HG02973 (cell line): ENCODE measurements at regions not wholly inside any gene's neighbourhood (a gene's known extent, or its start where the extent isn't known, plus 50 kb on each side); places are given as distances from the start of the nearest gene placed in this dataset.

ENCODE experiments used
- ATAC-seq: cut with Tn5 transposase; IDR thresholded peaks from one replicate; pipeline ENCODE4 v1.9.1; 2021; ENCODE audit warnings: moderate library complexity; ENCODE audit not compliant: unreplicated experiment

GRCh38 chr4:11529625-11530201, 101.0 kb upstream of the HS3ST1 start:
- ATAC-seq, result no peak

DNA sequence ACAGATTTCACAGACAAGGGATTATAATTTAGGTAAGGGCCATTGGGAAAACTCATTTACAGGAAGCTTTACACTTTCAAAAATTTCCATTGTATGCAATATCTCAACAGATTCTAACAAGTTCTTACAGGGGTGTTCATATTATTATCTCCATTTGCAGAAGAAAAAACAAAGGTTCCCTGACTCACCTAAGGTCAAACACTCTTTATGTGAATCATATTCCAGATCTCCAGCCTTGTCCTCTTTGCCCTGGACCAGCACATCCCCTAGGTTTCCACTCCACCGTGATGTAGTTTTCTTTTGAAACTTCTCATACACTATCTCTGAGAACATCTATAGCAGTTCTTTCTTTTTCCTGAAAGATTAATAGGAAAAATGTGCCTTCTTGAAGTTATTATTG, 96.4 kb upstream of the HS3ST1 start:
- no peak for ATAC-seq

DNA sequence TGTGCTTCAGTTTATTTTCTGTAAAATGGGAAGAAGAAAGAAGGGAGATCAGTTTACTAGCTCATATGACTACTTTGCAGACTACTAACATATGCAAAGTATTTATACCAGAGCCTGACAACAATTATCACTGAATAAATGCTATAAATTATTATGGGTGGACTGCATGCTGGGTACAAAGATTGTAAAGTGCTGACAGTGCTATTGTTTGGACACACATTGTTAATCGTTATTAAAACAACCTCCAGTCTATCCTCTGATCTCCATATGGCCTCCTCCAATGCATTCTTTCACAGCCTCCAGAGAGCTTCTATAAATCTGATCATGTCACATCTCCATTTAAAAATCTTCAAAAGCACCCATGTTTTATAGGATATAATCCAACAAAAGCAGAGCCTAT, 90.1 kb upstream of the HS3ST1 start:
- no peak for ATAC-seq

GRCh38 chr4:11514779-11515419, 86.2 kb upstream of the HS3ST1 start:
- no peak for ATAC-seq

DNA sequence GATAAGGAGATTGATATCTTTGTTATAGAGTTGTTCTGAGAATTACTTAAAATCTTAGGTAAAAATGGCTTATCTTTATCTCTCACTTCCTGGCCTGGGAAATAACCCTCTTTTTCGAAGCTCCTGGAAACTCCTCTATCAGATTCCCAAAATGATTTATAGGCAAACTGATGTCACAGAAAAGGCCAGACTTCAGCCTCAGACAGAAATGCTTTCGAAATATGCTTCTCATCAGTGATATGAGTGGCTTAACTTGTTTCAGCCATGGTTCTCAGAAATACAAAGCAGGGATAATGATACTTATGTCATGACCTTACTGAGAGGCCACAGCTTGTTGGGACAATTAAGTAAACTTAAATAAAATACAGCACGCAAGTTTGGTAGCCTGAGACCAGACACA, 85.3 kb upstream of the HS3ST1 start:
- no peak for ATAC-seq

- ATAC-seq, result no peak
Measured at GRCh38 chr4:11512871-11513270, 84.2 kb upstream of the HS3ST1 start.

DNA sequence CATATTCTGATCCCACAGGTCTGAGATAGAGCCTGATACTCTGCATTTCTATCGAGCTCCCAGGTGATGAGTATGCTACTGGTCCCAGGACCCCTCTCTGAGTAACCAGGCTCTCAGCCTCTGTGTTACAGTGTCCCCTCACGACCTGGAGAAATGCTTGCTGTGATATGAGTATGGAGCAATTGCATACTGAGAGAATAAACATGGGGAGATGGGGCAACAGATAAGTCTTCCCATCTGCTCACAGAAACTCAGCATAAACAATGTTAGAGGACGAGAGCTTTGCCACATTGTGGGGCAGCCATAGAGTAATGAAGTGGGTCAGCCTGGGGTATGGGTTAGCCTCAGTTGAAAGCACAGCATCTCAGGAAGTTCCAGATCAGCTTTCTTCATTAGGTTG, 82.6 kb upstream of the HS3ST1 start:
- ATAC-seq, result no peak

DNA sequence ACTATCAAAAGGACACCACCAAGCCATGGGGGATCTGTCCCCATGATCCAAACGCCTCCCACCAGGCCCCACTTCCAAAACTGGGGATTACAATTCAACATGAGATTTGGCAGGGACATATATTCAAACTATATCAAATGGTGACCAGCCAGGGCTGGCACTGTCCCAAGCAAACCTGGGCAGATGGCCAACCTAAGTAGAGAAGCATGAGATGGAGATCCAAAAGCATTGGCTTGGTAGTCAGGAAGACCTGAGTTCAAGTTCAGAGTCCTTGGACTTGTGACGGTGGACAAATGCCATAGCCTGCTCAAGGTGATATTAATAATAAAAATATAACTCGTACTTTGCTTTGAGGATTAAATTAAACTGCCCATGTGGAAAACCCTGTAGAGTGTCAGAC, 79.2 kb upstream of the HS3ST1 start:
- no peak for ATAC-seq

- no peak for ATAC-seq
Measured at GRCh38 chr4:11506194-11506593, 77.5 kb upstream of the HS3ST1 start.

DNA sequence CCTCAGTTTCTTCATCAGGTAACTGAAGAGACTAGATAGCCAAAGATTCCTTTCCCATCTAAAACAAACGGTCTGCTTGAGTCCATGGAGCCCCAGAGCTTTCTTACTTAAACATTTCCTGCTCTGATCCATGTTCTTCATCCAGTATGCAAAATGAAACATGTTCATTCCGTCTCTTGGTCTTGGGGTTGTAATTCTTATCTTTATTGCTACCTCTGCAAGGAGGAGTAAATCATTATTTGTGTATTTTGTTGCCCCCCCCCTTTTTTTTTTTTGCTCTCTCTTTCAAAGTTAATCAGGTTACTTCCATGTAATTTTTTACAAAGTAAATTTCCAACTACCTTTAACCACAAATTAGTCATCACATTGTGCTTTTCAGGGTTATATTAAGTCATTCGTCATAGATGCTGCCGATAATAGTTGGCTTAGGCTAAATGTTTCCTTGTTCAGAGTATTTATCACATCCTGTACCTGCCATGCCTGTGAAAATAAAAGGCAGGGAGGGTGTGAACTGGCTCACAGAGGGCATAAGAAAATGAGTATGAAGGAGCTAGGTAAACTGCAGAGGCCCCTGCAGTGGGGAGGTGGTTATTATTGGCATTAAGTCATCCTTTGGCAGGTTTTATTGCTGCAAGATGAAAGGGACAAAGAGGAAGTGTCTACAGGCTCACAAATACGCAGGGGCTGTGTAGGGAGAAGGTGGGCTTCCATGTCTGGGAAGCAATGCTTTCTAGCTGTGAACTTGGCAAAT, 76.7 kb upstream of the HS3ST1 start:
- ATAC-seq, result no peak

DNA sequence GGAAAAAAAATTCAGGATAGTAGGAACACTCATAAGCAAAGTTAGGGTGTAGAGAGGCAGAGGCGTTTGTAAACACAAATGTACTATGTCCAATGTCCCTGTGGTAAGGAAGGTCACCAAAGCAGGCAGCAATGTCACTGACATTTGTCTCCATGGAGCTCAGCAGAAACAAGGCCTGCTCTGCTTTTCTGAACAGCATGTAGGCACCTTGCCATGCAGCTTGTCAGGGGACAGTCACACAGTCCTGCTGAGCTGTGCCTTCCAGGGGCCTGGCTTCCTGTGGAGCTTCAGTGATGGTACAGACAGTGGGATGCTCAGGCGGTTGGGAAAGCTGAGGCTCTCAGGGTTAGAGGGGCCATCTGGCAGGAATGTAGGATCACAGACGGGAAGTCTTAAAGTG, 74.5 kb upstream of the HS3ST1 start:
- ATAC-seq, result no peak

- ATAC-seq, result no peak
Measured at GRCh38 chr4:11497972-11498371, 69.3 kb upstream of the HS3ST1 start.

GRCh38 chr4:11497212-11497806, 68.6 kb upstream of the HS3ST1 start:
- ATAC-seq, result no peak

DNA sequence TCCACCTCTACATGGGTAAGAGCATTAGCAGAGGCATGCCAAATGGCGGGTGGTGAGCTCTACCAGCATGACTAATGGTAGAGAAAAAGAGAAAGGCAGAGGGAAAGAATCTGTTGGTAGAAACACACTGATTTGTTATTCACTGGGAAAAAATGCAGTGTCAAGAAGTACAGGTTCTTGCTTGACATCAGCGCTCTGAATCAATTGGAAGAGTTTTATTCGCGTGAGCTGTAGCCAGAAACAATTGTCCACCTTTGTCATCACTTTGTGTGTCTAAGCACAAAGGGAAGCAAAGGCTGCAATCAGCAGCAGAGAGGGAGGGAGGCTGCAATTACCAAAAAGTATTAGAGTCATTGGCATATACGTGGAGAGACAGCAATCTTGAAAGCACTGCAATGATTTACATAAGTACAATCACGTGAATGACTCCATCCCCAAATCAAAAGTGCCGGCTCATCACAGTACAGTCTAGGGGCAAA, 67.7 kb upstream of the HS3ST1 start:
- ATAC-seq, result no peak

DNA sequence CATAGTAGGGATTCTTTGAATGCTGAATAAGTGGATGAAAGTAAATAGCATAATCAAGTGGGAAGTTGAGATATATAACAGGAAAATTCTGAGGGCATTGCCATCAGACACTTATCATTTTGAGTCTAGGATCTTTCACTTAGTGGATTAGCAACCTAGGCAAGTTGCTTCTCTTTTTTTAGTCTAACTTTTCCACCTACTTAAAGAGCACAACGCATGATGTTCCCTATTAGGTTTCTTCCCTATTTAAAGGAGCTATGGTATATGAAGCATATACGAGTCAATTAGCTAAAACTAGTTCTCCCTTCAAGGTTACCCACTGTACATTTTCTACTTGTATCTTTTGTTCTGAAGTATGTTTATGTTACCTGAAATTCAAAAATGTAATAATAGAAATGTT, 67.1 kb upstream of the HS3ST1 start:
- no peak for ATAC-seq

DNA sequence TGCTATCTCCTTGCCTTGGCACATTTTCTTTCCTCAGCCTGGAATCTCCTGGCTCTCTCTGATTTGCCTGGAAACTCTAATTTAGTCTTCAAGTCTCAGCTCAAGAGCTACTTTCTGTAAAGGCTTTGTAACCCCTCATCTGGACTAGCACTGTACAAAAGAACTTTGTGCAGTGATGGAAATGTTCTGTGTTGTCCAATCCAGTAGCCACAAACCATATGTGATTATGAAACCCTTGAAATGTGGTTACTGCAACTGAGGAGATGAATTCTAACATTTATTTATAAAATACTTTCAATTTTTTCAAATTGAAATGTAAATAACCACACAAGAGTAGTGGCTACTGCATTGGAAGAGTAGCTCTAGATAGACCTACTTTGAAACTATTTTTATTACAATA, 66.6 kb upstream of the HS3ST1 start:
- ATAC-seq, result no peak

DNA sequence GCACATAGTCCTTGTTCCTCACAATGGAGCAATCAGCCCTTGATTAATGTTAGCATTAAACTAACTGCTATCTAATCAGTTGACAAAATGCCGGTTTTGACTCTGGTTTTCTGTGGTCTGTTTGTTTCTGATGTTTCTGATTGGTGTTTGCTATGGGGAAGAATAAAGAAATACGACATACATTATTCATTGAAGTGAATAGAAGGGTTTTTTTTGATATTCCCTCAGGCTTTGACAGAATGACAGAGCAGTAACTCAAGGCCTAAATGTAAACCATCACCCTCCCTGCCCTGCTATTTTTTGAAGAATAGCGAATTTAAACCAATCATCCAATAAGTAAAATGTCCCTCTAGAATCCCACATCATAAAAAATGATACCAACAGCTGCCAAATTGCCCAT, 65.5 kb upstream of the HS3ST1 start:
- ATAC-seq, result no peak

- no peak for ATAC-seq
Measured at GRCh38 chr4:11489453-11490083, 60.9 kb upstream of the HS3ST1 start.

DNA sequence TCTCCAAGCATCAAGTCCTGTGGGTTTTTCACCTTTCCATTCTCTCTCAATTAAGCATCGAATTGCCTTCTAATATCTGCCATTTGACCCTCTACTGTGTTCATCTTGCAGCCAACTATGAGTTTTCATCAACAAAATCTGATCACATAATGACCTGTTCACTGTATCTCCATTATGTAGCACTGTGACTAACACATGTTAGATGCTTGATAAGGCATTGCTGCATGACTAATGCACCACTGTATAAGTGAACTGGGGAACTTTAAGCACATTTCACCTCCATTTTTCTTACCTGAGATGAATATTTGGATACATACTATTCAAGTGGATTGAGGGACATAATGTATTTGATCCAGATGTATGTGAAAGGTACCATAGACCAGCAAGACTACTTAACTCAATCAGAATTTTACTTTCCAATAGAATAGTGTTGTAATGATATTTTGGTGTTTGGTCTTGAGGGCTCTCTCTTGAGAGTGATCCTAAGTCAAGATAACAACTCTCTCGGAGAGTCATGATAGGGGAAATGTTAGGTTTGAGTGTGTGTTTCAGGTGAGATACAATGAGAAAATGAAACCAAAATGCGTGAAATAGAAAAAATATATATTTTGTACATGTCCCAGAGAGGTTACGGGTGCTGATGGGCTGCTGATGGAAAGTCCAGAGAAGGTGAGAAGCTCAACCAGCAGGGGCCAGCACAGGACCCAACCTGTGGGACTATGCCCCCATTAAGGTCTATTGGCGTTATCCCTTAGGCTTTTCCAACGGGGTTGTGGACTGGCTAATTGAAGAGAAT, 60.2 kb upstream of the HS3ST1 start:
- ATAC-seq, result no peak

GRCh38 chr4:11487868-11488544, 59.3 kb upstream of the HS3ST1 start:
- ATAC-seq, result no peak
